ENCODE measurements at regions not wholly inside any gene's neighbourhood (a gene's known extent, or its start where the extent isn't known, plus 50 kb on each side); places are given as distances from the start of the nearest gene placed in this dataset.

DNA sequence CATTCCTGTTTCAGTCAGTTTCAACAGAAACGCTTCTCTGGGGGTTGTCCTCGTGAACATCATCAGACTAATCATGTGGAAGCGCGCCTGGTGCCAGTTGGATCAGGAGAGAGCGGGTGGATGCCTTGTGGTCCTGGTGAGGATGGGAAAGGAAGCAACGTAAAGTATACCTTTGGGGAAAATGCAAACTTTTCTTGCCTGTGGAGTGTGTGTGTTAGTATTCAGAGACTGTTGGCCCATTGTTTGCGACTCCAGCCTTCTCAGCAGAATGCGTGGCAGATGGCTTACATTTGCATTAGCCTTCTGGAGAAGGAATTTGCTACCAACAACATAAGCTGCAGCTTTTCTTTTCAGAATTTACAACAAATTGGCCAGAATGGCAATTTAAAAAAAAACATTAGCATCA is 173.9 kb downstream of the RWDD3 start:
- intact Hi-C loops (cut with micrococcal nuclease; ENCODE audit: unreplicated experiment), result no loop called here
- Histone ChIP-seq H3K4me2 (ENCODE audit: low read length) (no peak overlapping the region), H3K4me3 (ENCODE audit: low read depth, low read length, poor library complexity, severe bottlenecking) (no peak overlapping the region), H3K9me3 (ENCODE audit: low read length) (no peaks in the 10 kb centered on the region), H4K20me1 (ENCODE audit: insufficient read depth, low read length) (no peaks in the 10 kb centered on the region), H2AFZ (ENCODE audit: low read length) (no peak overlapping the region), H3K79me2 (ENCODE audit: insufficient read depth, low read depth, low read length) (no peaks in the 10 kb centered on the region), H3K36me3 (ENCODE audit: insufficient read depth, low read length) (no peaks in the 10 kb centered on the region), H3K4me1 (ENCODE audit: insufficient read depth, low read length, poor library complexity, severe bottlenecking) (no peaks in the 10 kb centered on the region), H3K9me2 (ENCODE audit: insufficient read depth, low read length) (no peaks in the 10 kb centered on the region), H3K27ac (ENCODE audit: low read depth, low read length, poor library complexity, severe bottlenecking) (no peak overlapping the region)
- DNase-seq (ENCODE audit: low spot score), result no peak
- CTCF ChIA-PET (ENCODE audit: unreplicated experiment), result no interaction called here
- TF ChIP-seq EZH2phosphoT487 (IDR thresholded peaks at IDR 0.05; ENCODE audit: borderline replicate concordance, low read depth, low read length), result no peak
- TF ChIP-seq, protein P1, sequence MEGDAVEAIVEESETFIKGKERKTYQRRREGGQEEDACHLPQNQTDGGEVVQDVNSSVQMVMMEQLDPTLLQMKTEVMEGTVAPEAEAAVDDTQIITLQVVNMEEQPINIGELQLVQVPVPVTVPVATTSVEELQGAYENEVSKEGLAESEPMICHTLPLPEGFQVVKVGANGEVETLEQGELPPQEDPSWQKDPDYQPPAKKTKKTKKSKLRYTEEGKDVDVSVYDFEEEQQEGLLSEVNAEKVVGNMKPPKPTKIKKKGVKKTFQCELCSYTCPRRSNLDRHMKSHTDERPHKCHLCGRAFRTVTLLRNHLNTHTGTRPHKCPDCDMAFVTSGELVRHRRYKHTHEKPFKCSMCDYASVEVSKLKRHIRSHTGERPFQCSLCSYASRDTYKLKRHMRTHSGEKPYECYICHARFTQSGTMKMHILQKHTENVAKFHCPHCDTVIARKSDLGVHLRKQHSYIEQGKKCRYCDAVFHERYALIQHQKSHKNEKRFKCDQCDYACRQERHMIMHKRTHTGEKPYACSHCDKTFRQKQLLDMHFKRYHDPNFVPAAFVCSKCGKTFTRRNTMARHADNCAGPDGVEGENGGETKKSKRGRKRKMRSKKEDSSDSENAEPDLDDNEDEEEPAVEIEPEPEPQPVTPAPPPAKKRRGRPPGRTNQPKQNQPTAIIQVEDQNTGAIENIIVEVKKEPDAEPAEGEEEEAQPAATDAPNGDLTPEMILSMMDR (conservative IDR thresholded peaks at IDR 0.05; ENCODE audit: low read length), result no peak
- BruUV-seq (replicated peaks), result no TSS peak
- POLR2A ChIA-PET, result no interaction called here

DNA sequence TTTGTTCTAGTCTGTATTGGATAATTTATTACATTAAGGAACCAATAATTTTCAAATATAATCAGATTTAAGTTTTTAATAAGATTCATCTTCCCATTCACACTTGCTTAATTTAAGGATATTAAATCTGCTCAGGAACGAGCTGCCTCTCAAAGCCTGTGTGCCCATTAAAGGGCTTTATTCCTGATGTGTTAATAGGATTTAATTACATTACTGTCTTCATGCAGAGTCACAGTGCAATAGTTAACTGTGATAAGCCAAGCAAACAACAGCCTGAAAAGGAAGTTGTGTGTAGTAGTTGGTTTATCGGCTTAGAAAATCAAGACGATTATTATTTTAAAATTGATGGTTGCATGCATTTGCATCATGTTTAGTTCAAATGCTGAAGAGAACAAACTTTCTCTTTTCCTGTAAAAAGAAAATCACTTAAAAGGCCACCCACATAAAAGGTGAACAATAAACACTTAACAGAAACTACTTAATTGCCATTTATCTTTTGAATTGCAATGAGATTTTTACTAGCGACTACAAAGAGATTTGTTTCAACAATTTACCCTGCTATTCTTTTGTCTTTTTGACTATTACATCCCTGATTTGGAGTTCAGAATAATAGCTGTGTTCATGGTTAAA is 174.6 kb downstream of the RWDD3 start:
- H4K20me1 ChIP-seq (ENCODE audit: insufficient read depth, low read length), result no peaks in the 10 kb centered on the region
- H3K27ac ChIP-seq (ENCODE audit: low read depth, low read length, poor library complexity, severe bottlenecking), result no peak overlapping the region
- H3K4me1 ChIP-seq (ENCODE audit: insufficient read depth, low read length, poor library complexity, severe bottlenecking), result no peaks in the 10 kb centered on the region
- ChIA-PET POLR2A (no interaction called here), CTCF (ENCODE audit: unreplicated experiment) (no interaction called here)
- H3K36me3 ChIP-seq (ENCODE audit: insufficient read depth, low read length), result no peaks in the 10 kb centered on the region
- TF ChIP-seq, protein P1 (conservative IDR thresholded peaks at IDR 0.05; ENCODE audit: low read length), result no peak
- no peak for TF ChIP-seq EZH2phosphoT487 (IDR thresholded peaks at IDR 0.05; ENCODE audit: borderline replicate concordance, low read depth, low read length)
- no peak for DNase-seq (ENCODE audit: low spot score)
- no peak overlapping the region for H3K4me2 ChIP-seq (ENCODE audit: low read length)
- no peaks in the 10 kb centered on the region for H3K9me3 ChIP-seq (ENCODE audit: low read length)
- no peak overlapping the region for H2AFZ ChIP-seq (ENCODE audit: low read length)
- intact Hi-C loops (cut with micrococcal nuclease; ENCODE audit: unreplicated experiment), result no loop called here
- H3K4me3 ChIP-seq (ENCODE audit: low read depth, low read length, poor library complexity, severe bottlenecking), result no peak overlapping the region
- no peaks in the 10 kb centered on the region for H3K79me2 ChIP-seq (ENCODE audit: insufficient read depth, low read depth, low read length)
- BruUV-seq (replicated peaks), result no TSS peak
- no peaks in the 10 kb centered on the region for H3K9me2 ChIP-seq (ENCODE audit: insufficient read depth, low read length)

DNA sequence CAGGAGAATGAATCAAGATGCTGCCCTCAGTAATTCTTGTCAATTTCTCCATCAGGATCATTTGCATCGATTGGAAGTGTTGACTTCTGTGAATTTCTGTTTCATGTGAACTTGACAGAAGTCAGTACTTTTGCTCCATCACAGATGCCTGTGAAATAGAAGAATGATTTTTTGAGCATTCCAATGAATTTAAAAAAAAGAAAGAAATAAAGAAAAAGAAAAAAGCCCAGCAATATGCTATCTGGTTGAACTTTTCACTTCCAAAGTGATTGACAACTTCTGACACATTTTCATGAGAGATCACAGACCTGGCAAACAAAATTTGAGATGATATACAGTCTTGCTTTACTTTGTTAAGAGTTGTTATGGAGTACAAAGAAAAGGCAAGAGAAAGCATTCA is 175.3 kb downstream of the RWDD3 start:
- Histone ChIP-seq H3K27ac (ENCODE audit: low read depth, low read length, poor library complexity, severe bottlenecking) (no peak overlapping the region), H3K4me1 (ENCODE audit: insufficient read depth, low read length, poor library complexity, severe bottlenecking) (no peaks in the 10 kb centered on the region), H3K9me3 (ENCODE audit: low read length) (no peaks in the 10 kb centered on the region), H3K79me2 (ENCODE audit: insufficient read depth, low read depth, low read length) (no peaks in the 10 kb centered on the region), H2AFZ (ENCODE audit: low read length) (no peak overlapping the region), H4K20me1 (ENCODE audit: insufficient read depth, low read length) (no peaks in the 10 kb centered on the region), H3K4me2 (ENCODE audit: low read length) (no peak overlapping the region), H3K36me3 (ENCODE audit: insufficient read depth, low read length) (no peaks in the 10 kb centered on the region), H3K4me3 (ENCODE audit: low read depth, low read length, poor library complexity, severe bottlenecking) (no peak overlapping the region), H3K9me2 (ENCODE audit: insufficient read depth, low read length) (no peaks in the 10 kb centered on the region)
- ChIA-PET POLR2A (no interaction called here), CTCF (ENCODE audit: unreplicated experiment) (no interaction called here)
- no peak for DNase-seq (ENCODE audit: low spot score)
- intact Hi-C loops (cut with micrococcal nuclease; ENCODE audit: unreplicated experiment), result no loop called here
- BruUV-seq (replicated peaks), result no TSS peak
- no peak for TF ChIP-seq EZH2phosphoT487 (IDR thresholded peaks at IDR 0.05; ENCODE audit: borderline replicate concordance, low read depth, low read length)
- TF ChIP-seq, protein P1 (conservative IDR thresholded peaks at IDR 0.05; ENCODE audit: low read length), result no peak

Measured in OCI-LY7 (cell line).